ENCODE measurements at regions not wholly inside any gene's neighbourhood (a gene's known extent, or its start where the extent isn't known, plus 50 kb on each side); places are given as distances from the start of the nearest gene placed in this dataset.
"Not testable (repeated sequence)": the region's sequence is repeated elsewhere in the genome, so short reads cannot be mapped to it uniquely, and the experiment has no call there.

GRCh38 chr6:170198298-170198697, 92.6 kb downstream of the DLL1 start:
- Histone ChIP-seq H2AFZ (ENCODE audit: insufficient read depth, low read length, poor library complexity) (no peak overlapping the region), H3K36me3 (ENCODE audit: control insufficient read depth in 1 of 2, insufficient read depth in 2 of 2, low read length in 2 of 2) (no peaks in the 10 kb centered on the region), H4K12ac (ENCODE audit: low read depth, low read length) (no peak overlapping the region), H3K79me2 (ENCODE audit: control insufficient read depth, insufficient read depth, low read length, poor library complexity) (no peaks in the 10 kb centered on the region), H3K27me3 (ENCODE audit: insufficient read depth, low read length) (no peaks in the 10 kb centered on the region), H2BK120ac (ENCODE audit: insufficient read depth, low read length, poor library complexity) (no peak overlapping the region), H3K18ac (ENCODE audit: low read length) (no peak overlapping the region), H2AK5ac (ENCODE audit: low read length) (no peak overlapping the region), H3K4ac (ENCODE audit: low read depth, low read length) (no peak overlapping the region), H3K27ac (ENCODE audit: low read depth, low read length) (no peak overlapping the region), H2BK5ac (ENCODE audit: low read depth, low read length, poor library complexity) (no peak overlapping the region), H4K8ac (ENCODE audit: low read depth, low read length) (no peak overlapping the region), H3K79me1 (ENCODE audit: low read length) (no peaks in the 10 kb centered on the region), H3K4me1 (ENCODE audit: control insufficient read depth in 1 of 2, insufficient read depth in 2 of 2, low read length in 2 of 2) (peaks cover 0 to 3% of the 10 kb centered on the region in 2 experiments), H3K9me3 (ENCODE audit: insufficient read depth, low read depth, low read length) (no peaks in the 10 kb centered on the region), H3K9ac (ENCODE audit: low read length) (no peak overlapping the region), H4K91ac (ENCODE audit: low read depth, low read length) (no peak overlapping the region), H3K14ac (ENCODE audit: low read length) (no peak overlapping the region), H3K4me2 (ENCODE audit: low read length) (no peak overlapping the region), H3K4me3 (ENCODE audit: low read depth, low read length) (no peak overlapping the region), H2BK12ac (ENCODE audit: low read length) (no peak overlapping the region), H3K23ac (ENCODE audit: low read length) (no peak overlapping the region)
- no CpG with 5 or more reads among the region's 2 CpGs for WGBS (ENCODE audit: extremely low coverage, insufficient coverage, insufficient read length)
- DNase-seq, result no peak

- no CpG with 5 or more reads among the region's 13 CpGs for WGBS (ENCODE audit: extremely low coverage, insufficient coverage, insufficient read length)
- no peak overlapping the region for H2AK5ac ChIP-seq (ENCODE audit: low read length)
- H4K91ac ChIP-seq (ENCODE audit: low read depth, low read length), result no peak overlapping the region
- no peak overlapping the region for H3K14ac ChIP-seq (ENCODE audit: low read length)
- no peaks in the 10 kb centered on the region for H3K79me1 ChIP-seq (ENCODE audit: low read length)
- H3K4me3 ChIP-seq (ENCODE audit: low read depth, low read length), result no peak overlapping the region
- H3K9me3 ChIP-seq (ENCODE audit: insufficient read depth, low read depth, low read length), result peaks cover 5% of the 10 kb centered on the region
- no peak overlapping the region for H2BK5ac ChIP-seq (ENCODE audit: low read depth, low read length, poor library complexity)
- H2BK120ac ChIP-seq (ENCODE audit: insufficient read depth, low read length, poor library complexity), result no peak overlapping the region
- no peak overlapping the region for H2BK12ac ChIP-seq (ENCODE audit: low read length)
- no peak overlapping the region for H4K8ac ChIP-seq (ENCODE audit: low read depth, low read length)
- H3K9ac ChIP-seq (ENCODE audit: low read length), result no peak overlapping the region
- no peak overlapping the region for H3K18ac ChIP-seq (ENCODE audit: low read length)
- H3K4ac ChIP-seq (ENCODE audit: low read depth, low read length), result no peak overlapping the region
- H3K23ac ChIP-seq (ENCODE audit: low read length), result no peak overlapping the region
- H3K4me2 ChIP-seq (ENCODE audit: low read length), result no peak overlapping the region
- H4K12ac ChIP-seq (ENCODE audit: low read depth, low read length), result no peak overlapping the region
- no peaks in the 10 kb centered on the region for H3K79me2 ChIP-seq (ENCODE audit: control insufficient read depth, insufficient read depth, low read length, poor library complexity)
- no peak for DNase-seq
- H3K27me3 ChIP-seq (ENCODE audit: insufficient read depth, low read length), result no peaks in the 10 kb centered on the region
- no peaks in the 10 kb centered on the region for H3K36me3 ChIP-seq (ENCODE audit: control insufficient read depth in 1 of 2, insufficient read depth in 2 of 2, low read length in 2 of 2)
- H2AFZ ChIP-seq (ENCODE audit: insufficient read depth, low read length, poor library complexity), result no peak overlapping the region
- H3K27ac ChIP-seq (ENCODE audit: low read depth, low read length), result no peak overlapping the region
- H3K4me1 ChIP-seq (ENCODE audit: control insufficient read depth in 1 of 2, insufficient read depth in 2 of 2, low read length in 2 of 2), result no peaks in the 10 kb centered on the region
Observed at GRCh38 chr6:170193326-170193821, 97.5 kb downstream of the DLL1 start.

- Histone ChIP-seq H3K27ac (ENCODE audit: low read depth, low read length) (no peak overlapping the region), H3K4ac (ENCODE audit: low read depth, low read length) (no peak overlapping the region), H3K4me3 (ENCODE audit: low read depth, low read length) (no peak overlapping the region), H3K4me2 (ENCODE audit: low read length) (no peak overlapping the region), H2AK5ac (ENCODE audit: low read length) (no peak overlapping the region), H4K12ac (ENCODE audit: low read depth, low read length) (no peak overlapping the region), H2BK5ac (ENCODE audit: low read depth, low read length, poor library complexity) (no peak overlapping the region), H3K36me3 (ENCODE audit: control insufficient read depth in 1 of 2, insufficient read depth in 2 of 2, low read length in 2 of 2) (no peaks in the 10 kb centered on the region), H2BK12ac (ENCODE audit: low read length) (no peak overlapping the region), H4K8ac (ENCODE audit: low read depth, low read length) (no peak overlapping the region), H3K18ac (ENCODE audit: low read length) (no peak overlapping the region), H2BK120ac (ENCODE audit: insufficient read depth, low read length, poor library complexity) (no peak overlapping the region), H3K23ac (ENCODE audit: low read length) (no peak overlapping the region), H4K91ac (ENCODE audit: low read depth, low read length) (no peak overlapping the region), H3K14ac (ENCODE audit: low read length) (no peak overlapping the region), H2AFZ (ENCODE audit: insufficient read depth, low read length, poor library complexity) (no peak overlapping the region), H3K79me1 (ENCODE audit: low read length) (no peaks in the 10 kb centered on the region), H3K79me2 (ENCODE audit: control insufficient read depth, insufficient read depth, low read length, poor library complexity) (no peaks in the 10 kb centered on the region), H3K27me3 (ENCODE audit: insufficient read depth, low read length) (no peaks in the 10 kb centered on the region), H3K9me3 (ENCODE audit: insufficient read depth, low read depth, low read length) (peaks cover 5% of the 10 kb centered on the region), H3K4me1 (ENCODE audit: control insufficient read depth in 1 of 2, insufficient read depth in 2 of 2, low read length in 2 of 2) (no peaks in the 10 kb centered on the region), H3K9ac (ENCODE audit: low read length) (no peak overlapping the region)
- no CpG with 5 or more reads among the region's 5 CpGs for WGBS (ENCODE audit: extremely low coverage, insufficient coverage, insufficient read length)
- DNase-seq, result no peak
Observed at GRCh38 chr6:170192905-170193304, 98.0 kb downstream of the DLL1 start.

- H4K91ac ChIP-seq (ENCODE audit: low read depth, low read length); H3K79me1 ChIP-seq (ENCODE audit: low read length); H2AK5ac ChIP-seq (ENCODE audit: low read length); H3K4me3 ChIP-seq (ENCODE audit: low read depth, low read length); H3K9ac ChIP-seq (ENCODE audit: low read length); H3K36me3 ChIP-seq (ENCODE audit: control insufficient read depth in 1 of 2, insufficient read depth in 2 of 2, low read length in 2 of 2); H3K4me2 ChIP-seq (ENCODE audit: low read length); H2BK120ac ChIP-seq (ENCODE audit: insufficient read depth, low read length, poor library complexity); H3K4me1 ChIP-seq (ENCODE audit: control insufficient read depth in 1 of 2, insufficient read depth in 2 of 2, low read length in 2 of 2); H4K8ac ChIP-seq (ENCODE audit: low read depth, low read length); H2BK5ac ChIP-seq (ENCODE audit: low read depth, low read length, poor library complexity); H3K79me2 ChIP-seq (ENCODE audit: control insufficient read depth, insufficient read depth, low read length, poor library complexity); H3K9me3 ChIP-seq (ENCODE audit: insufficient read depth, low read depth, low read length); H4K12ac ChIP-seq (ENCODE audit: low read depth, low read length); H2BK12ac ChIP-seq (ENCODE audit: low read length); H3K14ac ChIP-seq (ENCODE audit: low read length); H3K27me3 ChIP-seq (ENCODE audit: insufficient read depth, low read length); H3K27ac ChIP-seq (ENCODE audit: low read depth, low read length); H3K18ac ChIP-seq (ENCODE audit: low read length); H3K23ac ChIP-seq (ENCODE audit: low read length); H2AFZ ChIP-seq (ENCODE audit: insufficient read depth, low read length, poor library complexity); DNase-seq; H3K4ac ChIP-seq (ENCODE audit: low read depth, low read length): not testable (repeated sequence)
- WGBS (ENCODE audit: extremely low coverage, insufficient coverage, insufficient read length), result no CpG with 5 or more reads among the region's 8 CpGs
Observed at GRCh38 chr6:170192101-170192500, 98.8 kb downstream of the DLL1 start.

All from trophoblast cell (in vitro differentiated cells and primary cell).